ENCODE measurements at regions not wholly inside any gene's neighbourhood (a gene's known extent, or its start where the extent isn't known, plus 50 kb on each side); places are given as distances from the start of the nearest gene placed in this dataset.

DNA sequence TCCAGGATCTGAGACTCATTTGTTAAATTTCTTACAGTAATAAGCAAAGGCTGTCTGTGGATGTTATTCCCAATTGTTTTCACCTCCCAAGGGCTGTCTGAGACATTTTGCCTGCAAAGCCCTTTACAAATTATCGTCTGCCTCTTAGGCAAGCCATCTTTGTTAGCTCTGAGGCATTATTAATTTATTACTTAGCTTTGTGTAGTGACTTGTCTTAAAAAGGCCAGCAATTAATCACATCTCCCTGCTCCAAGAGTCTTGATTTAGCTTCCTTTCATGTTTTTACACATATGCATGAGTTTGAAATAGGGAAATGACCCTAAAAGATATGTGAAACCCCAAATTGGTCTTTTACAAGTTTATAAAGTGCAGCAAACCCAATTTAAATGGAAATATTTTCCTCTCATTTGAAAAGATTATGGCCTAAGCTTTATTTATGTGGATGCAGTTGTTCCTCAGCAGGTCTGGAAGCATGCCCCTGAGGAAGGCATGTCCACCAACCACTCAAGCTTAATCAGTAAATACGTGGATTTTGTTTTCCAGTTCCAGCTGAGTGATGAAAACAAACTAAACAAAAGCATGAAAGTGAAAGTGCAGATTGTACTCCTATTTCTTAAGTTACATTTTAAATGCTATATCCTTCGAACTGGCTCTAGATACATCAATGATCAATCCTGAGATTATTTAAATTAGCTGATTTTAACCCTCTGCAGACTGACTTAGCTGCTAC is 173.6 kb upstream of the LNX1 start:
- TF ChIP-seq POLR2A (IDR thresholded peaks at IDR 0.05; ENCODE audit: low read length) (no peak), GATA1 (IDR thresholded peaks at IDR 0.05; ENCODE audit: low read depth, low read length) (no peak)

All from erythroblast (primary cell).